ENCODE measurements at regions not wholly inside any gene's neighbourhood (a gene's known extent, or its start where the extent isn't known, plus 50 kb on each side); places are given as distances from the start of the nearest gene placed in this dataset.

DNA sequence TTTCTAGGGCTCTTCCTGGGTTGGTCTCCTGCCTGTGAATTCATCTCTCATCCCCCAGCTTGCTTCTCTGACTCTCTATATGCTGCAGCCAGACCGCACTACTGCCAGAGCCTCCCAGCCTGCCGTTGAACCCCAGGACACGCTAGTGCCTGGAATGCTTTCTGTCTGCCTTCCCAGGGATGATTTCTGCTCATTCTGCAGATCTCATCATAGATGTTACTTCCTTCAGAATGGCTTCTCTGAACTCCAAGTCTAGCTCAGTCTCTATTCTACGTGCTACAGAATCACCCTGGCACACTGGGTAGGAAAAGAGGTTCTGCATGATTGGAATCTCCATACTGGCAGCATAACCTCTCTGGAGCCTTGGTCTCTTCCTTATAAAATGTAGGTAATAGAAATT is 94.8 kb upstream of the RAB12 start:
- TF ChIP-seq, protein P1, sequence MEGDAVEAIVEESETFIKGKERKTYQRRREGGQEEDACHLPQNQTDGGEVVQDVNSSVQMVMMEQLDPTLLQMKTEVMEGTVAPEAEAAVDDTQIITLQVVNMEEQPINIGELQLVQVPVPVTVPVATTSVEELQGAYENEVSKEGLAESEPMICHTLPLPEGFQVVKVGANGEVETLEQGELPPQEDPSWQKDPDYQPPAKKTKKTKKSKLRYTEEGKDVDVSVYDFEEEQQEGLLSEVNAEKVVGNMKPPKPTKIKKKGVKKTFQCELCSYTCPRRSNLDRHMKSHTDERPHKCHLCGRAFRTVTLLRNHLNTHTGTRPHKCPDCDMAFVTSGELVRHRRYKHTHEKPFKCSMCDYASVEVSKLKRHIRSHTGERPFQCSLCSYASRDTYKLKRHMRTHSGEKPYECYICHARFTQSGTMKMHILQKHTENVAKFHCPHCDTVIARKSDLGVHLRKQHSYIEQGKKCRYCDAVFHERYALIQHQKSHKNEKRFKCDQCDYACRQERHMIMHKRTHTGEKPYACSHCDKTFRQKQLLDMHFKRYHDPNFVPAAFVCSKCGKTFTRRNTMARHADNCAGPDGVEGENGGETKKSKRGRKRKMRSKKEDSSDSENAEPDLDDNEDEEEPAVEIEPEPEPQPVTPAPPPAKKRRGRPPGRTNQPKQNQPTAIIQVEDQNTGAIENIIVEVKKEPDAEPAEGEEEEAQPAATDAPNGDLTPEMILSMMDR (IDR thresholded peaks at IDR 0.05; ENCODE audit: low read depth, low read length, missing input control), result no peak
- no peak for TF ChIP-seq REST (IDR thresholded peaks at IDR 0.05)
- no peak for TF ChIP-seq JUND (IDR thresholded peaks at IDR 0.05)
- TF ChIP-seq RXRA (IDR thresholded peaks at IDR 0.05), result no peak
- TF ChIP-seq GABPA (IDR thresholded peaks at IDR 0.05 in 1 of 2, conservative IDR thresholded peaks at IDR 0.05 in 1 of 2), result no peak
- TF ChIP-seq YY1 (IDR thresholded peaks at IDR 0.05), result no peak
- TF ChIP-seq, protein P2, sequence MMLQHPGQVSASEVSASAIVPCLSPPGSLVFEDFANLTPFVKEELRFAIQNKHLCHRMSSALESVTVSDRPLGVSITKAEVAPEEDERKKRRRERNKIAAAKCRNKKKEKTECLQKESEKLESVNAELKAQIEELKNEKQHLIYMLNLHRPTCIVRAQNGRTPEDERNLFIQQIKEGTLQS (IDR thresholded peaks at IDR 0.05), result no peak
- TF ChIP-seq, protein P3, sequence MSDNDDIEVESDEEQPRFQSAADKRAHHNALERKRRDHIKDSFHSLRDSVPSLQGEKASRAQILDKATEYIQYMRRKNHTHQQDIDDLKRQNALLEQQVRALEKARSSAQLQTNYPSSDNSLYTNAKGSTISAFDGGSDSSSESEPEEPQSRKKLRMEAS (IDR thresholded peaks at IDR 0.05), result no peak
- TF ChIP-seq SP1 (IDR thresholded peaks at IDR 0.05), result no peak
- no peak for TF ChIP-seq FOXA1 (IDR thresholded peaks at IDR 0.05)
- no peak for TF ChIP-seq NR2F2 (IDR thresholded peaks at IDR 0.05)
- no peak for TF ChIP-seq RAD21 (IDR thresholded peaks at IDR 0.05)
- TF ChIP-seq TAF1 (conservative IDR thresholded peaks at IDR 0.05), result no peak

Measured in liver (tissue), 3 donors.